Peyer's patch (tissue), 4 donors: ENCODE measurements at regions not wholly inside any gene's neighbourhood (a gene's known extent, or its start where the extent isn't known, plus 50 kb on each side); places are given as distances from the start of the nearest gene placed in this dataset.

Source experiments
- CTCF ChIP-seq, 6 experiments: fragments of 450-650 bp in 4 of 6; fragments of 200-600 bp in 2 of 6; sonication (generic) in 1 of 6; IDR thresholded peaks; one replicate each; pipeline ENCODE4 v1.5.1; 2017 to 2019; ENCODE audit warnings: antibody characterized with exemption in 6 of 6, mild to moderate bottlenecking in 3 of 6, moderate library complexity in 1 of 6
- POLR2A ChIP-seq, 2 donors: fragments of 450-650 bp; IDR thresholded peaks; one replicate each; pipeline ENCODE4 v1.5.1; 2017; ENCODE audit warnings: antibody characterized with exemption in 2 of 2, mild to moderate bottlenecking in 2 of 2, moderate library complexity in 2 of 2

- TF ChIP-seq CTCF (IDR thresholded peaks at IDR 0.05): no peak
- no peak for TF ChIP-seq POLR2A (IDR thresholded peaks at IDR 0.05)
Observed at GRCh38 chrX:40177942-40178715, 80.4 kb upstream of the BCOR start.
